Activated CD8-positive, alpha-beta T cell treated with anti-CD3 and anti-CD28 coated beads for 36 hours (primary cell): ENCODE measurements at regions not wholly inside any gene's neighbourhood (a gene's known extent, or its start where the extent isn't known, plus 50 kb on each side); places are given as distances from the start of the nearest gene placed in this dataset.

Experiments used
- ATAC-seq: fragments of 200-7000 bp; cut with Tn5 transposase; one replicate; pipeline ENCODE4 v1.10.0; 2021; ENCODE audit warnings: mild to moderate bottlenecking, moderate library complexity
- CTCF ChIA-PET: fragments of 350-600 bp; sonication (Branson Sonifier 250); formaldehyde crosslinking; loops from one replicate; lab custom pipeline; 2021; ENCODE audit warnings: antibody characterized with exemption; lab: Charles Lee
- POLR2A ChIA-PET: fragments of 350-600 bp; sonication (Branson Sonifier 250); formaldehyde crosslinking; loops from one replicate; lab custom pipeline; 2021; ENCODE audit warnings: antibody characterized with exemption; lab: Charles Lee
- DNase-seq: peaks from one replicate; pipeline ENCODE4 v3.0.0-alpha.2; 2020
- H3K27ac Mint-ChIP-seq: one replicate; pipeline ENCODE4 v1.8.0; 2021; ENCODE audit warnings: mild to moderate bottlenecking, mixed read lengths
- H3K27me3 Mint-ChIP-seq: one replicate; pipeline ENCODE4 v1.8.0; 2021; ENCODE audit warnings: mixed read lengths
- H3K36me3 Mint-ChIP-seq: one replicate; pipeline ENCODE4 v1.8.0; 2021; ENCODE audit warnings: low read depth, mixed read lengths
- H3K4me1 Mint-ChIP-seq: one replicate; pipeline ENCODE4 v1.8.0; 2021; ENCODE audit warnings: low read depth, mixed read lengths
- H3K4me3 Mint-ChIP-seq: one replicate; pipeline ENCODE4 v1.8.0; 2021; ENCODE audit warnings: mild to moderate bottlenecking, moderate library complexity, mixed read lengths
- H3K9me3 Mint-ChIP-seq: one replicate; pipeline ENCODE4 v1.8.0; 2021; ENCODE audit warnings: mixed read lengths
- CTCF ChIP-seq: fragments of 200-600 bp; IDR thresholded peaks from one replicate; pipeline ENCODE4 v1.8.0; 2022; ENCODE audit warnings: antibody characterized with exemption, mild to moderate bottlenecking
- intact Hi-C: fragments of 100-400 bp; cut with micrococcal nuclease; formaldehyde crosslinking; loops from one replicate; pipeline ENCODE4 v1.10.0; 2022

GRCh38 chr12:98020376-98020775 is 495.0 kb upstream of the TMPO start:
- H3K9me3 Mint-ChIP-seq = no peaks in the 10 kb centered on the region
- ATAC-seq (no peak), DNase-seq (no peak)
- H3K4me3 Mint-ChIP-seq = no peak overlapping the region
- H3K36me3 Mint-ChIP-seq = no peaks in the 10 kb centered on the region
- no peak for TF ChIP-seq CTCF
- intact Hi-C loops = no loop called here
- POLR2A ChIA-PET = no interaction called here
- H3K4me1 Mint-ChIP-seq = no peaks in the 10 kb centered on the region
- CTCF ChIA-PET = no interaction called here
- H3K27me3 Mint-ChIP-seq = no peaks in the 10 kb centered on the region
- no peak overlapping the region for H3K27ac Mint-ChIP-seq

- POLR2A ChIA-PET = no interaction called here
Measured at GRCh38 chr12:98022961-98023360, 492.4 kb upstream of the TMPO start.

GRCh38 chr12:98037401-98038140 is 477.8 kb upstream of the TMPO start:
- Mint-ChIP-seq H3K9me3 (peaks cover 2% of the 10 kb centered on the region), H3K4me1 (no peaks in the 10 kb centered on the region), H3K27ac (no peak overlapping the region), H3K36me3 (no peaks in the 10 kb centered on the region), H3K4me3 (no peak overlapping the region), H3K27me3 (peaks cover 2% of the 10 kb centered on the region)
- DNase-seq (no peak), ATAC-seq (no peak)
- ChIA-PET POLR2A (no interaction called here), CTCF (no interaction called here)
- TF ChIP-seq CTCF = no peak
- intact Hi-C loops = no loop called here

More at GRCh38 chr12:98022961-98023360, 492.4 kb upstream of the TMPO start:
- no peaks in the 10 kb centered on the region for H3K4me1 Mint-ChIP-seq
- H3K36me3 Mint-ChIP-seq = no peaks in the 10 kb centered on the region
- TF ChIP-seq CTCF = no peak
- no peak for DNase-seq
- no peak overlapping the region for H3K27ac Mint-ChIP-seq
- CTCF ChIA-PET = no interaction called here
- H3K27me3 Mint-ChIP-seq = no peaks in the 10 kb centered on the region
- no peak overlapping the region for H3K4me3 Mint-ChIP-seq
- intact Hi-C loops = no loop called here
- ATAC-seq = no peak
- no peaks in the 10 kb centered on the region for H3K9me3 Mint-ChIP-seq

- ChIA-PET POLR2A (no interaction called here), CTCF (no interaction called here)
- Mint-ChIP-seq H3K4me3 (no peak overlapping the region), H3K9me3 (peaks cover 2% of the 10 kb centered on the region), H3K4me1 (no peaks in the 10 kb centered on the region), H3K27me3 (peaks cover 2% of the 10 kb centered on the region), H3K36me3 (no peaks in the 10 kb centered on the region), H3K27ac (no peak overlapping the region)
- DNase-seq (no peak), ATAC-seq (no peak)
- TF ChIP-seq CTCF = no peak
- intact Hi-C loops = no loop called here
Measured at GRCh38 chr12:98042668-98043067, 472.7 kb upstream of the TMPO start.

- Mint-ChIP-seq H3K27me3 (no peaks in the 10 kb centered on the region), H3K4me3 (no peak overlapping the region), H3K9me3 (no peaks in the 10 kb centered on the region), H3K27ac (no peak overlapping the region), H3K36me3 (no peaks in the 10 kb centered on the region), H3K4me1 (no peaks in the 10 kb centered on the region)
- ATAC-seq (no peak), DNase-seq (no peak)
- POLR2A ChIA-PET = no interaction called here
- intact Hi-C loops = no loop called here
- no peak for TF ChIP-seq CTCF
- CTCF ChIA-PET = no interaction called here
Measured at GRCh38 chr12:98045395-98045794, 470.0 kb upstream of the TMPO start.
